Breast epithelium (tissue), 3 donors: ENCODE measurements at regions not wholly inside any gene's neighbourhood (a gene's known extent, or its start where the extent isn't known, plus 50 kb on each side); places are given as distances from the start of the nearest gene placed in this dataset.

Experiments
- POLR2A ChIP-seq: fragments of 450-650 bp; IDR thresholded peaks from one replicate; pipeline ENCODE4 v1.6.1; 2016; ENCODE audit warnings: antibody characterized with exemption, mild to moderate bottlenecking, moderate library complexity
- POLR2AphosphoS5 ChIP-seq, 3 donors: sonication (generic); formaldehyde crosslinking; IDR thresholded peaks; one replicate each; pipeline ENCODE4 v1.6.1; 2017; ENCODE audit warnings: antibody characterized with exemption in 3 of 3

- no peak for TF ChIP-seq POLR2A
- no peak for TF ChIP-seq POLR2AphosphoS5 (IDR thresholded peaks at IDR 0.05)
Observed at GRCh38 chr22:49323751-49324415, 503.8 kb downstream of the BRD1 start.
